ENCODE measurements at regions not wholly inside any gene's neighbourhood (a gene's known extent, or its start where the extent isn't known, plus 50 kb on each side); places are given as distances from the start of the nearest gene placed in this dataset.

- no peak for TF ChIP-seq GATA2 (IDR thresholded peaks at IDR 0.05; ENCODE audit: low read depth, low read length)
- TF ChIP-seq GATA3 (IDR thresholded peaks at IDR 0.05; ENCODE audit: low read depth, low read length) = no peak
Measured at GRCh38 chr1:83491930-83492329, 507.0 kb downstream of the TTLL7 start.
